ENCODE measurements at regions not wholly inside any gene's neighbourhood (a gene's known extent, or its start where the extent isn't known, plus 50 kb on each side); places are given as distances from the start of the nearest gene placed in this dataset.
"Not testable (repeated sequence)": the region's sequence is repeated elsewhere in the genome, so short reads cannot be mapped to it uniquely, and the experiment has no call there.

GRCh38 chr2:160826496-160826895 is 332.9 kb upstream of the RBMS1 start:
- Mint-ChIP-seq H3K4me3 (no peak overlapping the region), H3K27ac (no peak overlapping the region), H3K4me1 (ENCODE audit: low read depth) (no peaks in the 10 kb centered on the region), H3K36me3 (ENCODE audit: low read depth) (no peaks in the 10 kb centered on the region), H3K27me3 (ENCODE audit: low read depth) (no peaks in the 10 kb centered on the region), H3K9me3 (peaks cover 39% of the 10 kb centered on the region)

GRCh38 chr2:160828076-160828475 is 332.2 kb upstream of the TANK start:
- Mint-ChIP-seq H3K36me3 (ENCODE audit: low read depth) (no peaks in the 10 kb centered on the region), H3K27ac (no peak overlapping the region), H3K9me3 (peaks cover 29% of the 10 kb centered on the region), H3K4me1 (ENCODE audit: low read depth) (no peaks in the 10 kb centered on the region), H3K27me3 (ENCODE audit: low read depth) (no peaks in the 10 kb centered on the region), H3K4me3 (no peak overlapping the region)

GRCh38 chr2:160832381-160832780 is 327.8 kb upstream of the TANK start:
- not testable (repeated sequence) for H3K9me3 Mint-ChIP-seq; H3K4me3 Mint-ChIP-seq; H3K27me3 Mint-ChIP-seq (ENCODE audit: low read depth); H3K36me3 Mint-ChIP-seq (ENCODE audit: low read depth); H3K4me1 Mint-ChIP-seq (ENCODE audit: low read depth); H3K27ac Mint-ChIP-seq

- Mint-ChIP-seq H3K4me3 (no peak overlapping the region), H3K36me3 (ENCODE audit: low read depth) (no peaks in the 10 kb centered on the region), H3K27ac (no peak overlapping the region), H3K4me1 (ENCODE audit: low read depth) (no peaks in the 10 kb centered on the region), H3K27me3 (ENCODE audit: low read depth) (no peaks in the 10 kb centered on the region), H3K9me3 (peaks cover 5% of the 10 kb centered on the region)
Measured at GRCh38 chr2:160835166-160835565, 325.1 kb upstream of the TANK start.

- Mint-ChIP-seq H3K27ac (no peak overlapping the region), H3K36me3 (ENCODE audit: low read depth) (no peaks in the 10 kb centered on the region), H3K27me3 (ENCODE audit: low read depth) (no peaks in the 10 kb centered on the region), H3K4me1 (ENCODE audit: low read depth) (no peaks in the 10 kb centered on the region), H3K9me3 (no peaks in the 10 kb centered on the region), H3K4me3 (no peak overlapping the region)
Measured at GRCh38 chr2:160836755-160837154, 323.5 kb upstream of the TANK start.

GRCh38 chr2:160837416-160837815 is 322.8 kb upstream of the TANK start:
- no peak overlapping the region for H3K27ac Mint-ChIP-seq
- H3K36me3 Mint-ChIP-seq (ENCODE audit: low read depth), result no peaks in the 10 kb centered on the region
- H3K27me3 Mint-ChIP-seq (ENCODE audit: low read depth), result no peaks in the 10 kb centered on the region
- H3K9me3 Mint-ChIP-seq, result no peaks in the 10 kb centered on the region
- no peak overlapping the region for H3K4me3 Mint-ChIP-seq
- no peaks in the 10 kb centered on the region for H3K4me1 Mint-ChIP-seq (ENCODE audit: low read depth)

GRCh38 chr2:160838147-160838546 is 322.1 kb upstream of the TANK start:
- H3K36me3 Mint-ChIP-seq (ENCODE audit: low read depth), result no peaks in the 10 kb centered on the region
- no peaks in the 10 kb centered on the region for H3K27me3 Mint-ChIP-seq (ENCODE audit: low read depth)
- H3K4me3 Mint-ChIP-seq, result no peak overlapping the region
- no peak overlapping the region for H3K27ac Mint-ChIP-seq
- no peaks in the 10 kb centered on the region for H3K9me3 Mint-ChIP-seq
- no peaks in the 10 kb centered on the region for H3K4me1 Mint-ChIP-seq (ENCODE audit: low read depth)

GRCh38 chr2:160838691-160839090 is 321.5 kb upstream of the TANK start:
- no peak overlapping the region for H3K4me3 Mint-ChIP-seq
- peaks cover 4% of the 10 kb centered on the region for H3K9me3 Mint-ChIP-seq
- H3K36me3 Mint-ChIP-seq (ENCODE audit: low read depth), result no peaks in the 10 kb centered on the region
- H3K27ac Mint-ChIP-seq, result no peak overlapping the region
- H3K4me1 Mint-ChIP-seq (ENCODE audit: low read depth), result no peaks in the 10 kb centered on the region
- no peaks in the 10 kb centered on the region for H3K27me3 Mint-ChIP-seq (ENCODE audit: low read depth)

- no peak overlapping the region for H3K4me3 Mint-ChIP-seq
- H3K27ac Mint-ChIP-seq, result no peak overlapping the region
- H3K27me3 Mint-ChIP-seq (ENCODE audit: low read depth), result peaks cover 4% of the 10 kb centered on the region
- H3K4me1 Mint-ChIP-seq (ENCODE audit: low read depth), result no peaks in the 10 kb centered on the region
- H3K36me3 Mint-ChIP-seq (ENCODE audit: low read depth), result no peaks in the 10 kb centered on the region
- H3K9me3 Mint-ChIP-seq, result peaks cover 6% of the 10 kb centered on the region
Measured at GRCh38 chr2:160842286-160842685, 317.9 kb upstream of the TANK start.

- H3K9me3 Mint-ChIP-seq, result no peaks in the 10 kb centered on the region
- H3K4me1 Mint-ChIP-seq (ENCODE audit: low read depth), result no peaks in the 10 kb centered on the region
- H3K36me3 Mint-ChIP-seq (ENCODE audit: low read depth), result no peaks in the 10 kb centered on the region
- peaks cover 4% of the 10 kb centered on the region for H3K27me3 Mint-ChIP-seq (ENCODE audit: low read depth)
- no peak overlapping the region for H3K4me3 Mint-ChIP-seq
- no peak overlapping the region for H3K27ac Mint-ChIP-seq
Measured at GRCh38 chr2:160859096-160859495, 301.1 kb upstream of the TANK start.

GRCh38 chr2:160862226-160862625 is 298.0 kb upstream of the TANK start:
- H3K4me1 Mint-ChIP-seq (ENCODE audit: low read depth), result no peaks in the 10 kb centered on the region
- H3K4me3 Mint-ChIP-seq, result no peak overlapping the region
- H3K27me3 Mint-ChIP-seq (ENCODE audit: low read depth), result peaks cover 4% of the 10 kb centered on the region
- no peaks in the 10 kb centered on the region for H3K36me3 Mint-ChIP-seq (ENCODE audit: low read depth)
- H3K9me3 Mint-ChIP-seq, result no peaks in the 10 kb centered on the region
- H3K27ac Mint-ChIP-seq, result no peak overlapping the region

GRCh38 chr2:160868891-160869290 is 291.3 kb upstream of the TANK start:
- Mint-ChIP-seq H3K36me3 (ENCODE audit: low read depth) (no peaks in the 10 kb centered on the region), H3K4me1 (ENCODE audit: low read depth) (no peaks in the 10 kb centered on the region), H3K27me3 (ENCODE audit: low read depth) (peaks cover 6% of the 10 kb centered on the region), H3K9me3 (no peaks in the 10 kb centered on the region), H3K27ac (no peak overlapping the region), H3K4me3 (no peak overlapping the region)

GRCh38 chr2:160869411-160869810 is 290.8 kb upstream of the TANK start:
- Mint-ChIP-seq H3K4me1 (ENCODE audit: low read depth) (no peaks in the 10 kb centered on the region), H3K27me3 (ENCODE audit: low read depth) (peaks cover 6% of the 10 kb centered on the region), H3K36me3 (ENCODE audit: low read depth) (no peaks in the 10 kb centered on the region), H3K9me3 (no peaks in the 10 kb centered on the region), H3K27ac (no peak overlapping the region), H3K4me3 (no peak overlapping the region)

- H3K4me3 Mint-ChIP-seq, result no peak overlapping the region
- no peaks in the 10 kb centered on the region for H3K36me3 Mint-ChIP-seq (ENCODE audit: low read depth)
- H3K4me1 Mint-ChIP-seq (ENCODE audit: low read depth), result no peaks in the 10 kb centered on the region
- no peaks in the 10 kb centered on the region for H3K9me3 Mint-ChIP-seq
- peaks cover 6% of the 10 kb centered on the region for H3K27me3 Mint-ChIP-seq (ENCODE audit: low read depth)
- no peak overlapping the region for H3K27ac Mint-ChIP-seq
Measured at GRCh38 chr2:160870729-160871465, 289.3 kb upstream of the TANK start.

GRCh38 chr2:160871953-160872352 is 288.3 kb upstream of the TANK start:
- Mint-ChIP-seq H3K4me1 (ENCODE audit: low read depth) (no peaks in the 10 kb centered on the region), H3K36me3 (ENCODE audit: low read depth) (no peaks in the 10 kb centered on the region), H3K27me3 (ENCODE audit: low read depth) (peaks cover 6% of the 10 kb centered on the region), H3K9me3 (no peaks in the 10 kb centered on the region), H3K27ac (no peak overlapping the region), H3K4me3 (no peak overlapping the region)

- H3K27me3 Mint-ChIP-seq (ENCODE audit: low read depth), result no peaks in the 10 kb centered on the region
- H3K4me1 Mint-ChIP-seq (ENCODE audit: low read depth), result no peaks in the 10 kb centered on the region
- H3K9me3 Mint-ChIP-seq, result no peaks in the 10 kb centered on the region
- no peak overlapping the region for H3K27ac Mint-ChIP-seq
- H3K36me3 Mint-ChIP-seq (ENCODE audit: low read depth), result no peaks in the 10 kb centered on the region
- H3K4me3 Mint-ChIP-seq, result no peak overlapping the region
Measured at GRCh38 chr2:160876029-160876428, 284.2 kb upstream of the TANK start.

Data from T-helper 1 cell treated with Interleukin-12 subunit alpha and Interleukin-12 subunit beta and Interleukin-4 antibody, amounts not matched to agents 30 μg/mL and 1 μg/mL, for 36 hours (primary cell).